GM12864 (cell line): ENCODE measurements at regions not wholly inside any gene's neighbourhood (a gene's known extent, or its start where the extent isn't known, plus 50 kb on each side); places are given as distances from the start of the nearest gene placed in this dataset.

ENCODE experiments used
- DNase-seq: peaks from one replicate; pipeline ENCODE4 v3.0.0-alpha.2; 2011; ENCODE audit warnings: low read depth
- H3K4me3 ChIP-seq: 2 replicates; pipeline ENCODE4 v1.5.1; 2011; ENCODE audit warnings: mild to moderate bottlenecking, low read depth, low read length, control low read depth
- CTCF ChIP-seq: IDR thresholded peaks from 2 replicates; pipeline ENCODE4 v1.5.1; 2011; ENCODE audit warnings: low read depth, mild to moderate bottlenecking, moderate library complexity, low read length, control low read depth, inconsistent platforms; ENCODE audit errors: missing control alignments

- no peak for DNase-seq
- H3K4me3 ChIP-seq = no peak overlapping the region
- TF ChIP-seq CTCF = no peak
Measured at GRCh38 chr20:6311841-6312655, 189.2 kb upstream of the FERMT1 start.

GRCh38 chr20:6311097-6311496 is 188.3 kb upstream of the FERMT1 start:
- no peak for DNase-seq
- H3K4me3 ChIP-seq = no peak overlapping the region
- TF ChIP-seq CTCF = no peak

GRCh38 chr20:6305536-6305935 is 182.7 kb upstream of the FERMT1 start:
- TF ChIP-seq CTCF = no peak
- DNase-seq = no peak
- no peak overlapping the region for H3K4me3 ChIP-seq

GRCh38 chr20:6302041-6302440 is 179.2 kb upstream of the FERMT1 start:
- no peak for TF ChIP-seq CTCF

GRCh38 chr20:6299456-6299855 is 176.6 kb upstream of the FERMT1 start:
- no peak for DNase-seq
- no peak for TF ChIP-seq CTCF
- no peak overlapping the region for H3K4me3 ChIP-seq

More at GRCh38 chr20:6302041-6302440, 179.2 kb upstream of the FERMT1 start:
- no peak overlapping the region for H3K4me3 ChIP-seq
- no peak for DNase-seq

GRCh38 chr20:6298049-6298448 is 175.2 kb upstream of the FERMT1 start:
- H3K4me3 ChIP-seq = no peak overlapping the region
- TF ChIP-seq CTCF = no peak
- DNase-seq = no peak

- TF ChIP-seq CTCF = no peak
- H3K4me3 ChIP-seq = no peak overlapping the region
- DNase-seq = no peak
Measured at GRCh38 chr20:6295867-6296256, 173.0 kb upstream of the FERMT1 start.
